GM23338 (cell line): ENCODE measurements at regions not wholly inside any gene's neighbourhood (a gene's known extent, or its start where the extent isn't known, plus 50 kb on each side); places are given as distances from the start of the nearest gene placed in this dataset.

Experiments used
- ATAC-seq: fragments of 200-7000 bp; cut with Tn5 transposase; 3 replicates; pipeline ENCODE4 v1.9.1; 2020
- DNase-seq: peaks from one replicate; pipeline ENCODE4 v3.0.0-alpha.2; 2015; ENCODE audit warnings: low spot score
- H2AFZ ChIP-seq: fragments of 200-600 bp; sonication (generic); 2 replicates; pipeline ENCODE4 v1.8.0; 2016; ENCODE audit warnings: antibody characterized with exemption, mild to moderate bottlenecking, moderate library complexity
- H3F3A ChIP-seq: fragments of 200-600 bp; sonication (generic); replicated peaks from 2 replicates; pipeline ENCODE4 v1.8.0; 2017; ENCODE audit warnings: antibody characterized with exemption, mixed run types, low read depth
- H3K27ac ChIP-seq: fragments of 200-600 bp; sonication (generic); 2 replicates; pipeline ENCODE4 v1.6.1; 2016; ENCODE audit warnings: low read depth
- H3K27me3 ChIP-seq: fragments of 200-600 bp; sonication (generic); 2 replicates; pipeline ENCODE4 v1.8.0; 2016; ENCODE audit warnings: mild to moderate bottlenecking, mixed run types, moderate library complexity; ENCODE audit not compliant: insufficient read depth
- H3K36me3 ChIP-seq: fragments of 200-600 bp; sonication (generic); 2 replicates; pipeline ENCODE4 v1.8.0; 2016; ENCODE audit warnings: mild to moderate bottlenecking; ENCODE audit not compliant: insufficient read depth
- H3K4me1 ChIP-seq: fragments of 200-600 bp; sonication (generic); 2 replicates; pipeline ENCODE4 v1.8.0; 2016; ENCODE audit warnings: mild to moderate bottlenecking, moderate library complexity; ENCODE audit not compliant: insufficient read depth
- H3K4me2 ChIP-seq: fragments of 200-600 bp; sonication (generic); 2 replicates; pipeline ENCODE4 v1.7.1; 2017; ENCODE audit warnings: mixed run types
- H3K4me3 ChIP-seq: fragments of 200-600 bp; sonication (generic); 2 replicates; pipeline ENCODE4 v1.6.1; 2016; ENCODE audit warnings: mixed run types
- H3K79me2 ChIP-seq: fragments of 200-600 bp; sonication (generic); replicated peaks from 2 replicates; pipeline ENCODE4 v1.8.0; 2017; ENCODE audit warnings: mild to moderate bottlenecking; ENCODE audit not compliant: insufficient read depth
- H3K9me2 ChIP-seq: fragments of 200-600 bp; sonication (generic); 2 replicates; pipeline ENCODE4 v1.8.0; 2017; ENCODE audit not compliant: insufficient read depth
- H4K20me1 ChIP-seq: fragments of 200-600 bp; sonication (generic); replicated peaks from 2 replicates; pipeline ENCODE4 v1.8.0; 2017; ENCODE audit warnings: mild to moderate bottlenecking; ENCODE audit not compliant: insufficient read depth
- H3K27ac Mint-ChIP-seq: 2 replicates; pipeline ENCODE4 v1.8.0; 2020; ENCODE audit warnings: inconsistent platforms, mild to moderate bottlenecking, moderate library complexity, mixed read lengths
- H3K27me3 Mint-ChIP-seq: 3 replicates; pipeline ENCODE4 v1.8.0; 2022; ENCODE audit warnings: low read depth, mild to moderate bottlenecking, moderate library complexity, mixed read lengths, inconsistent platforms; ENCODE audit not compliant: insufficient read depth, poor library complexity
- H3K36me3 Mint-ChIP-seq: 3 replicates; pipeline ENCODE4 v1.8.0; 2021; ENCODE audit warnings: low read depth, mild to moderate bottlenecking, inconsistent platforms, moderate library complexity, mixed read lengths
- H3K4me1 Mint-ChIP-seq: 3 replicates; pipeline ENCODE4 v1.8.0; 2020; ENCODE audit warnings: mild to moderate bottlenecking, inconsistent platforms, mixed read lengths
- H3K4me3 Mint-ChIP-seq: 3 replicates; pipeline ENCODE4 v1.8.0; 2021; ENCODE audit warnings: moderate library complexity, mild to moderate bottlenecking, inconsistent platforms, mixed read lengths
- H3K9me3 Mint-ChIP-seq: 3 replicates; pipeline ENCODE4 v1.8.0; 2020; ENCODE audit warnings: moderate library complexity, mild to moderate bottlenecking, inconsistent platforms, mixed read lengths
- CREB1 ChIP-seq: fragments of 250-450 bp; sonication (Bioruptor Pico); IDR thresholded peaks from 2 replicates; pipeline ENCODE4 v1.5.0; 2020; ENCODE audit warnings: low read depth, mild to moderate bottlenecking, moderate library complexity
- CTCF ChIP-seq, 2 experiments: fragments of 200-600 bp in 1 of 2; sonication (generic) in 1 of 2; conservative IDR thresholded peaks; 2 replicates each; pipeline versions ENCODE4 v1.5.1 to v1.6.1; 2016 to 2017; ENCODE audit warnings: antibody characterized with exemption in 2 of 2, low read depth in 2 of 2, mild to moderate bottlenecking in 2 of 2, moderate library complexity in 1 of 2
- ETS1 ChIP-seq: IDR thresholded peaks from 2 replicates; pipeline ENCODE4 v1.6.1; 2016; ENCODE audit warnings: antibody characterized with exemption
- EZH2 ChIP-seq: fragments of 200-600 bp; sonication (generic); IDR thresholded peaks from one replicate; pipeline ENCODE4 v1.8.0; 2017; ENCODE audit warnings: antibody characterized with exemption, mild to moderate bottlenecking, low read depth; ENCODE audit not compliant: unreplicated experiment
- EZH2phosphoT487 ChIP-seq: fragments of 200-600 bp; sonication (generic); IDR thresholded peaks from one replicate; pipeline ENCODE4 v1.8.1; 2018; ENCODE audit warnings: antibody characterized with exemption; ENCODE audit not compliant: unreplicated experiment
- JUNB ChIP-seq: IDR thresholded peaks from one replicate; pipeline ENCODE4 v1.6.1; 2016; ENCODE audit warnings: antibody characterized with exemption; ENCODE audit not compliant: unreplicated experiment
- NANOG ChIP-seq: IDR thresholded peaks from 2 replicates; pipeline ENCODE4 v1.6.1; 2016; ENCODE audit warnings: antibody characterized with exemption, borderline replicate concordance
- POLR2AphosphoS5 ChIP-seq: IDR thresholded peaks from 2 replicates; pipeline ENCODE4 v1.6.1; 2016; ENCODE audit warnings: antibody characterized with exemption, low read depth
- REST ChIP-seq: IDR thresholded peaks from one replicate; pipeline ENCODE4 v1.6.1; 2018; ENCODE audit warnings: antibody characterized with exemption; ENCODE audit not compliant: unreplicated experiment
- STAT1 ChIP-seq: IDR thresholded peaks from one replicate; pipeline ENCODE4 v1.6.1; 2016; ENCODE audit warnings: antibody characterized with exemption; ENCODE audit not compliant: unreplicated experiment
- ZNF114 ChIP-seq: fragments of 250-450 bp; sonication (Bioruptor Pico); IDR thresholded peaks from 2 replicates; pipeline ENCODE4 v1.5.0; 2020; ENCODE audit warnings: mild to moderate bottlenecking, moderate library complexity
- ZNF331 ChIP-seq: fragments of 250-450 bp; sonication (Bioruptor Pico); IDR thresholded peaks from 2 replicates; pipeline ENCODE4 v1.5.0; 2020; ENCODE audit warnings: low read depth, mild to moderate bottlenecking, moderate library complexity
- TF ChIP-seq, protein P1 (sequence below): fragments of 250-450 bp; sonication (Bioruptor Pico); IDR thresholded peaks from 2 replicates; pipeline ENCODE4 v1.5.0; 2020; ENCODE audit warnings: mild to moderate bottlenecking, moderate library complexity

- no peak for TF ChIP-seq ETS1
- TF ChIP-seq, protein P1, sequence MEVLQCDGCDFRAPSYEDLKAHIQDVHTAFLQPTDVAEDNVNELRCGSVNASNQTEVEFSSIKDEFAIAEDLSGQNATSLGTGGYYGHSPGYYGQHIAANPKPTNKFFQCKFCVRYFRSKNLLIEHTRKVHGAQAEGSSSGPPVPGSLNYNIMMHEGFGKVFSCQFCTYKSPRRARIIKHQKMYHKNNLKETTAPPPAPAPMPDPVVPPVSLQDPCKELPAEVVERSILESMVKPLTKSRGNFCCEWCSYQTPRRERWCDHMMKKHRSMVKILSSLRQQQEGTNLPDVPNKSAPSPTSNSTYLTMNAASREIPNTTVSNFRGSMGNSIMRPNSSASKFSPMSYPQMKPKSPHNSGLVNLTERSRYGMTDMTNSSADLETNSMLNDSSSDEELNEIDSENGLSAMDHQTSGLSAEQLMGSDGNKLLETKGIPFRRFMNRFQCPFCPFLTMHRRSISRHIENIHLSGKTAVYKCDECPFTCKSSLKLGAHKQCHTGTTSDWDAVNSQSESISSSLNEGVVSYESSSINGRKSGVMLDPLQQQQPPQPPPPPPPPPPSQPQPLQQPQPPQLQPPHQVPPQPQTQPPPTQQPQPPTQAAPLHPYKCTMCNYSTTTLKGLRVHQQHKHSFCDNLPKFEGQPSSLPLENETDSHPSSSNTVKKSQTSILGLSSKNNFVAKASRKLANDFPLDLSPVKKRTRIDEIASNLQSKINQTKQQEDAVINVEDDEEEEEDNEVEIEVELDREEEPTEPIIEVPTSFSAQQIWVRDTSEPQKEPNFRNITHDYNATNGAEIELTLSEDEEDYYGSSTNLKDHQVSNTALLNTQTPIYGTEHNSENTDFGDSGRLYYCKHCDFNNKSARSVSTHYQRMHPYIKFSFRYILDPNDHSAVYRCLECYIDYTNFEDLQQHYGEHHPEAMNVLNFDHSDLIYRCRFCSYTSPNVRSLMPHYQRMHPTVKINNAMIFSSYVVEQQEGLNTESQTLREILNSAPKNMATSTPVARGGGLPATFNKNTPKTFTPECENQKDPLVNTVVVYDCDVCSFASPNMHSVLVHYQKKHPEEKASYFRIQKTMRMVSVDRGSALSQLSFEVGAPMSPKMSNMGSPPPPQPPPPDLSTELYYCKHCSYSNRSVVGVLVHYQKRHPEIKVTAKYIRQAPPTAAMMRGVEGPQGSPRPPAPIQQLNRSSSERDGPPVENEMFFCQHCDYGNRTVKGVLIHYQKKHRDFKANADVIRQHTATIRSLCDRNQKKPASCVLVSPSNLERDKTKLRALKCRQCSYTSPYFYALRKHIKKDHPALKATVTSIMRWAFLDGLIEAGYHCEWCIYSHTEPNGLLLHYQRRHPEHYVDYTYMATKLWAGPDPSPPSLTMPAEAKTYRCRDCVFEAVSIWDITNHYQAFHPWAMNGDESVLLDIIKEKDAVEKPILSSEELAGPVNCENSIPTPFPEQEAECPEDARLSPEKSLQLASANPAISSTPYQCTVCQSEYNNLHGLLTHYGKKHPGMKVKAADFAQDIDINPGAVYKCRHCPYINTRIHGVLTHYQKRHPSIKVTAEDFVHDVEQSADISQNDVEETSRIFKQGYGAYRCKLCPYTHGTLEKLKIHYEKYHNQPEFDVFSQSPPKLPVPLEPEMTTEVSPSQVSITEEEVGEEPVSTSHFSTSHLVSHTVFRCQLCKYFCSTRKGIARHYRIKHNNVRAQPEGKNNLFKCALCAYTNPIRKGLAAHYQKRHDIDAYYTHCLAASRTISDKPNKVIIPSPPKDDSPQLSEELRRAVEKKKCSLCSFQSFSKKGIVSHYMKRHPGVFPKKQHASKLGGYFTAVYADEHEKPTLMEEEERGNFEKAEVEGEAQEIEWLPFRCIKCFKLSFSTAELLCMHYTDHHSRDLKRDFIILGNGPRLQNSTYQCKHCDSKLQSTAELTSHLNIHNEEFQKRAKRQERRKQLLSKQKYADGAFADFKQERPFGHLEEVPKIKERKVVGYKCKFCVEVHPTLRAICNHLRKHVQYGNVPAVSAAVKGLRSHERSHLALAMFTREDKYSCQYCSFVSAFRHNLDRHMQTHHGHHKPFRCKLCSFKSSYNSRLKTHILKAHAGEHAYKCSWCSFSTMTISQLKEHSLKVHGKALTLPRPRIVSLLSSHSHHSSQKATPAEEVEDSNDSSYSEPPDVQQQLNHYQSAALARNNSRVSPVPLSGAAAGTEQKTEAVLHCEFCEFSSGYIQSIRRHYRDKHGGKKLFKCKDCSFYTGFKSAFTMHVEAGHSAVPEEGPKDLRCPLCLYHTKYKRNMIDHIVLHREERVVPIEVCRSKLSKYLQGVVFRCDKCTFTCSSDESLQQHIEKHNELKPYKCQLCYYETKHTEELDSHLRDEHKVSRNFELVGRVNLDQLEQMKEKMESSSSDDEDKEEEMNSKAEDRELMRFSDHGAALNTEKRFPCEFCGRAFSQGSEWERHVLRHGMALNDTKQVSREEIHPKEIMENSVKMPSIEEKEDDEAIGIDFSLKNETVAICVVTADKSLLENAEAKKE (CRISPR knock-in tag), result no peak
- TF ChIP-seq POLR2AphosphoS5, result no peak
- TF ChIP-seq ZNF331 (CRISPR knock-in tag), result no peak
- TF ChIP-seq ZNF114 (CRISPR knock-in tag), result no peak
- TF ChIP-seq STAT1, result no peak
- no peak for TF ChIP-seq NANOG
- no peak for TF ChIP-seq EZH2phosphoT487
- TF ChIP-seq CTCF (conservative IDR thresholded peaks at IDR 0.05; ENCODE audit: low read depth in 2 of 2), result no peak
- TF ChIP-seq REST, result no peak
- no peak for TF ChIP-seq EZH2
- TF ChIP-seq CREB1 (CRISPR knock-in tag), result no peak
- TF ChIP-seq JUNB, result no peak
- H3K4me1 ChIP-seq, result peaks cover 5% of the 10 kb centered on the region; the same call in 1 of the 2 replicates
- Mint-ChIP-seq H3K4me1 (peaks cover 34% of the 10 kb centered on the region), H3K4me3 (no peak overlapping the region), H3K27me3 (peaks cover 9% of the 10 kb centered on the region), H3K36me3 (peaks cover 4% of the 10 kb centered on the region; the same call in 1 of the 3 replicates), H3K27ac (no peak overlapping the region), H3K9me3 (no peaks in the 10 kb centered on the region; the same call in 2 of the 3 replicates)
- no peak overlapping the region for H3K4me2 ChIP-seq
- ATAC-seq (no peak), DNase-seq (no peak)
- no peak overlapping the region for H2AFZ ChIP-seq
- no peak overlapping the region for H3K27ac ChIP-seq
- no peaks in the 10 kb centered on the region for H3K36me3 ChIP-seq
- H3K9me2 ChIP-seq, result peaks cover 16% of the 10 kb centered on the region; the same call in 1 of the 2 replicates
- no peaks in the 10 kb centered on the region for H3F3A ChIP-seq
- no peak overlapping the region for H3K4me3 ChIP-seq
- no peaks in the 10 kb centered on the region for H3K27me3 ChIP-seq
- H3K79me2 ChIP-seq, result no peaks in the 10 kb centered on the region
- no peaks in the 10 kb centered on the region for H4K20me1 ChIP-seq
Measured at GRCh38 chr2:172244419-172245130, 141.9 kb upstream of the DLX2 start.
